Stimulated activated CD8-positive, alpha-beta memory T cell treated with anti-CD3 and anti-CD28 coated beads, Interleukin-7, amount 100 ng/mL, for 24 hours (primary cell): ENCODE measurements at regions not wholly inside any gene's neighbourhood (a gene's known extent, or its start where the extent isn't known, plus 50 kb on each side); places are given as distances from the start of the nearest gene placed in this dataset.

Source experiments
- DNase-seq: peaks from one replicate; pipeline ENCODE4 v3.0.0-alpha.2; 2020; ENCODE audit warnings: low read depth

- no peak for DNase-seq
Measured at GRCh38 chr10:118835682-118836326, 81.0 kb upstream of the CACUL1 start.

- DNase-seq = no peak
Measured at GRCh38 chr10:118838364-118838763, 83.6 kb upstream of the CACUL1 start.

- DNase-seq = no peak
Measured at GRCh38 chr10:118839348-118839747, 84.6 kb upstream of the CACUL1 start.

- peak; percentile 21 for DNase-seq
Measured at GRCh38 chr10:118840071-118840775, 85.5 kb upstream of the CACUL1 start.

GRCh38 chr10:118840776-118841468, 86.2 kb upstream of the CACUL1 start:
- no peak for DNase-seq

GRCh38 chr10:118841881-118842605, 87.3 kb upstream of the CACUL1 start:
- no peak for DNase-seq

GRCh38 chr10:118842843-118843624, 88.3 kb upstream of the CACUL1 start:
- no peak for DNase-seq

- DNase-seq = no peak
Measured at GRCh38 chr10:118843647-118844265, 89.0 kb upstream of the CACUL1 start.

- DNase-seq = no peak
Measured at GRCh38 chr10:118844731-118845521, 90.2 kb upstream of the CACUL1 start.

- DNase-seq = no peak
Measured at GRCh38 chr10:118845776-118846175, 91.0 kb upstream of the CACUL1 start.

GRCh38 chr10:118850418-118851061, 95.8 kb upstream of the CACUL1 start:
- peak; percentile 61 for DNase-seq

- no peak for DNase-seq
Measured at GRCh38 chr10:118851062-118852035, 96.6 kb upstream of the CACUL1 start.

- no peak for DNase-seq
Measured at GRCh38 chr10:118853916-118854315, 99.1 kb upstream of the CACUL1 start.

- DNase-seq = no peak
Measured at GRCh38 chr10:118856106-118856505, 101.3 kb upstream of the CACUL1 start.

GRCh38 chr10:118865998-118866693, 111.4 kb upstream of the CACUL1 start:
- no peak for DNase-seq

- DNase-seq = no peak
Measured at GRCh38 chr10:118867768-118868167, 113.0 kb upstream of the CACUL1 start.

GRCh38 chr10:118868589-118868988, 113.8 kb upstream of the CACUL1 start:
- no peak for DNase-seq
